ENCODE measurements at regions not wholly inside any gene's neighbourhood (a gene's known extent, or its start where the extent isn't known, plus 50 kb on each side); places are given as distances from the start of the nearest gene placed in this dataset.

DNA sequence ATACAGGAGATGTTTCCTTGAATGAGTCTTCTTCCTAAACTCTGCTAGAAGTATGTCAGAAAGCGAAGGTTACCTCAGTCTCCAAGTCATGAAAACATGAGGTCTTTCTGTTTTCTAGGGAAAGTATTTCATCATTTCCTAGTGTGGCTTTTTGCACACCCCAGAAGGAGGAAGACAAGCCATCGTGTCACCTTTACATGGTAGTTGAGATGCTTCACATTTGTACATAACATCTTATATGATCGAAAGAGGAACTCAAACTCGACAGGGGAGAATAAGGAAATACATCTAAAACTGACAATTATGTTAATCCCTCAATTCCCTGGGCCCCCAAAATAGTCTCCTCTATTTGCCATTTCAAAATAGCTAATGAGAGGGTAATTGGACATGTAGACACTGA lies 214.1 kb upstream of the PLEKHG7 start:
- Histone ChIP-seq H3K9me3 (ENCODE audit: control insufficient read depth in 1 of 2, low read length in 2 of 2) (peaks cover 0 to 3% of the 10 kb centered on the region in 2 donors), H3K27me3 (ENCODE audit: control insufficient read depth in 1 of 2, insufficient read depth in 2 of 2, low read length in 2 of 2) (no peaks in the 10 kb centered on the region), H3K4me1 (ENCODE audit: control insufficient read depth in 1 of 2, insufficient read depth in 2 of 2, low read length in 2 of 2) (no peaks in the 10 kb centered on the region), H3K27ac (ENCODE audit: low read depth, low read length) (no peak overlapping the region), H3K4me3 (ENCODE audit: low read depth in 1 of 2, low read length in 2 of 2) (no peak overlapping the region), H3K9ac (ENCODE audit: low read depth in 1 of 2, low read length in 2 of 2) (no peak overlapping the region), H3K36me3 (ENCODE audit: control insufficient read depth in 1 of 2, insufficient read depth in 2 of 2, low read length in 2 of 2) (no peaks in the 10 kb centered on the region)

DNA sequence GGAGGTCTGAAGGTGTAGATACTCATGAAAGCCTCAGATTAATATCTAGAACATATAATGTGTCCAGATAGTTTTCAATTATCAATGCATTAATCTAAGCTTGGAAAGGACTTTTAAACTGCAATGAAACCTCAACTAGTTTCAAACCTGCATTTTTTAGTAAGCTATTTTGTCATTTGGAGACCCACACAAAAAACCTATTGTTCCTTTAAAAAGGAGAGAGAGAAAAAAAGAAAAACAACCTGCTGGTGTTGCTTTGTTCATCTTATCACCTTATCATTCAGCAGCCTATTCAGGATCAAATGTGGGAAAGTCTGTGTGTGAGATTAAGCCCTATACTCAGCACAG lies 215.7 kb upstream of the PLEKHG7 start:
- no peaks in the 10 kb centered on the region for H3K36me3 ChIP-seq (ENCODE audit: control insufficient read depth in 1 of 2, insufficient read depth in 2 of 2, low read length in 2 of 2)
- H3K27me3 ChIP-seq (ENCODE audit: control insufficient read depth in 1 of 2, insufficient read depth in 2 of 2, low read length in 2 of 2): no peaks in the 10 kb centered on the region
- H3K4me1 ChIP-seq (ENCODE audit: control insufficient read depth in 1 of 2, insufficient read depth in 2 of 2, low read length in 2 of 2): no peaks in the 10 kb centered on the region
- H3K27ac ChIP-seq (ENCODE audit: low read depth, low read length): no peak overlapping the region
- H3K4me3 ChIP-seq (ENCODE audit: low read depth in 1 of 2, low read length in 2 of 2): no peak overlapping the region
- H3K9ac ChIP-seq (ENCODE audit: low read depth in 1 of 2, low read length in 2 of 2): no peak overlapping the region
- H3K9me3 ChIP-seq (ENCODE audit: control insufficient read depth in 1 of 2, low read length in 2 of 2): peaks cover 0 to 3% of the 10 kb centered on the region in 2 donors

DNA sequence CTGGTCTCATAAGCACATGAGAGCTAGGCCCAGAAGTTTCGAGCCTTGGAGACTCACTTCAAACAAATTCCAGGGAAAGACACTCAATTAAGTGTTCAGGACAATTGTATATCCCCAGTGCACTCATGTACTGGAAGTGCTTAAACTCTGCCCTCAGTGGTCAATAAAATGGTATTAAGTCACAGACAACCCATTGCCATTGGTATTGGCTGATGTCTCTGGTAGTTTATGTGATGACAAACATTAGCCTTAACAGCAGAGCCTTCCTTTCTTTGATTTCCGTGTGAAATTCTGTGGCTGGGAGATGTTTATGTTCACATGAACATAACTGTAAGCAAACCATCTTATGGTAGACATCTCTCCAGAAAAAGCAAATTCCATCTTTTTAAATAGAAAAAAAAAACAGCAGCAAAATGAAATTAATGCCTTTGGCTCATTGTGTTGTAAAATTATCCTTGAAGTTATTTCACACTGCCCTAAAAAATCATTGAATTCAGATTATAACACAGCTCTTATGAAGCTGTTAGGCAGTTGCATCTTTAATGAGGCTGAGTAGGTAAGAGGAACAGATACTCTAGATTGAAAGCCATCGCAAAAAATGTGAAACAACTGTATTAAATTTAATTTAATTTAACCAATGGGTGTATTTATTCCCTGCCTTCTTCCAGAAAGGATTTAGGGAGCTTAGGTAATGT lies 216.2 kb upstream of the PLEKHG7 start:
- H3K27ac ChIP-seq (ENCODE audit: low read depth, low read length): no peak overlapping the region
- H3K27me3 ChIP-seq (ENCODE audit: control insufficient read depth in 1 of 2, insufficient read depth in 2 of 2, low read length in 2 of 2): no peaks in the 10 kb centered on the region
- H3K36me3 ChIP-seq (ENCODE audit: control insufficient read depth in 1 of 2, insufficient read depth in 2 of 2, low read length in 2 of 2): no peaks in the 10 kb centered on the region
- H3K4me3 ChIP-seq (ENCODE audit: low read depth in 1 of 2, low read length in 2 of 2): no peak overlapping the region
- no peak overlapping the region for H3K9ac ChIP-seq (ENCODE audit: low read depth in 1 of 2, low read length in 2 of 2)
- no peaks in the 10 kb centered on the region for H3K9me3 ChIP-seq (ENCODE audit: control insufficient read depth in 1 of 2, low read length in 2 of 2)
- no peaks in the 10 kb centered on the region for H3K4me1 ChIP-seq (ENCODE audit: control insufficient read depth in 1 of 2, insufficient read depth in 2 of 2, low read length in 2 of 2)

DNA sequence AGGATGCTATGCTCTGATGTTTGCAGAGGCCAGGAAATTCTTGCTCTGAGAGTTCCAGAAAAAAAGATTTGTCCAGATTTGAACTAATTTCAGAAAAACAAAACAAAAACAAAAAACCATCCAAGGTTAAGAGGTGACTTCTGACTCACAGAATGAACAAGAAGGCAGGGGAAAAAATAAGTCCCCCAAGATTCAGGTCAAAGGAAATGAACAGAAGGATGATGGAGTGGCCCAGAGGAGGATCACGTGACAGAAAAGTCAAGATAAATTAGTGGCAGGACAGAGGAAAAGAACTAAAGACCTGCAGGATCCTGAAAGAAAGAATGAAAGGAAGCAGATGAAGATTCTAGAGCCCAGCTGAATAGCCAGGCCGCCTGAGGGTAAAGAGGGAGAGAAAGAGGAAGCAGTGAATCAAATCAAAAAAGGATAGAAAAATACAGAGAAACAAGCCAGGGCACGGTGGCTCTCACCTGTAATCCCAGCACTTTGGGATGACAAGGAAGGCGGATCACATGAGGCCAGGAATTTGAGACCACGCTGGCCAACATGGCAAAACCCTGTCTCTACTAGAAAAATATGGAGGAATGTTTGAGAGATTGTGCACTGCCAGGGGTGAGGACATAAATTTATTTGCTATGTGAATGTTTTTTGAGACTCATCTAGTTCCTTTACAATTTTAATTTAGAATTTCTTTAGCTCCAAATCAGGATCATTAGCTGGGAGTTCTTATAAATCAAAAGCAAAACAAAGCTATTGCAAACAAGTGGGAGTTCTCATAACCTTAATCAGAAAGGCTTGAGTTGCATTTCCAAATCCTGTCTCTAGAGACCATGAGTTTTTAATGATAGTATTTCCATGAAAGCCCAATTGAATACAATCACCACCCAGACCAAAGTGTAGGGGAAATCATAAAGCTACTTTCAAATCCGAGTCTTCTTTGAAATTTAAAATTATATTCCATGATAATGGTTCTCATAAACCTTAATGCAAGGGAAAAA lies 217.1 kb upstream of the PLEKHG7 start:
- Histone ChIP-seq H3K27ac (ENCODE audit: low read depth, low read length) (no peak overlapping the region), H3K4me1 (ENCODE audit: control insufficient read depth in 1 of 2, insufficient read depth in 2 of 2, low read length in 2 of 2) (no peaks in the 10 kb centered on the region), H3K9ac (ENCODE audit: low read depth in 1 of 2, low read length in 2 of 2) (no peak overlapping the region), H3K4me3 (ENCODE audit: low read depth in 1 of 2, low read length in 2 of 2) (no peak overlapping the region), H3K27me3 (ENCODE audit: control insufficient read depth in 1 of 2, insufficient read depth in 2 of 2, low read length in 2 of 2) (no peaks in the 10 kb centered on the region), H3K36me3 (ENCODE audit: control insufficient read depth in 1 of 2, insufficient read depth in 2 of 2, low read length in 2 of 2) (no peaks in the 10 kb centered on the region), H3K9me3 (ENCODE audit: control insufficient read depth in 1 of 2, low read length in 2 of 2) (no peaks in the 10 kb centered on the region)

DNA sequence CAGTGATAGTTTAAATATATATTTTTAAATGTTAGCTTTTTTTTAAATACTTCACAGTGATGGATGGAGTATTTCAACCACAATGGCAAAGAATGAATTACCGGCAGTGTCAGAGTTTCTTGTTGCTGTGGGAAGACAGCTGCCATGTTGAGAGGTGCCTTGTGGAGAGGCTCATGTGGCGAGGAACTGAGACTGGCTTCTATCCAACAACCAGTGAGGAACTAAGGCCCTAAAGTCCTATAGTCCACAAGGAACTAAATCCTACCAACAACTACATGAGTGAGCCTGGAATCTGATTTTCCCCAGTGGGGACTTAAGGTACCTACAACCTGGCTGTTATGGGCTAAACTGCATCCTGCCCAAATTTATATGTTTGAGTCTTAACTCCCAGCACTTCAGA lies 220.2 kb upstream of the PLEKHG7 start:
- Histone ChIP-seq H3K27ac (ENCODE audit: low read depth, low read length) (no peak overlapping the region), H3K4me3 (ENCODE audit: low read depth in 1 of 2, low read length in 2 of 2) (no peak overlapping the region), H3K4me1 (ENCODE audit: control insufficient read depth in 1 of 2, insufficient read depth in 2 of 2, low read length in 2 of 2) (no peaks in the 10 kb centered on the region), H3K27me3 (ENCODE audit: control insufficient read depth in 1 of 2, insufficient read depth in 2 of 2, low read length in 2 of 2) (no peaks in the 10 kb centered on the region), H3K36me3 (ENCODE audit: control insufficient read depth in 1 of 2, insufficient read depth in 2 of 2, low read length in 2 of 2) (no peaks in the 10 kb centered on the region), H3K9me3 (ENCODE audit: control insufficient read depth in 1 of 2, low read length in 2 of 2) (no peaks in the 10 kb centered on the region), H3K9ac (ENCODE audit: low read depth in 1 of 2, low read length in 2 of 2) (no peak overlapping the region)

DNA sequence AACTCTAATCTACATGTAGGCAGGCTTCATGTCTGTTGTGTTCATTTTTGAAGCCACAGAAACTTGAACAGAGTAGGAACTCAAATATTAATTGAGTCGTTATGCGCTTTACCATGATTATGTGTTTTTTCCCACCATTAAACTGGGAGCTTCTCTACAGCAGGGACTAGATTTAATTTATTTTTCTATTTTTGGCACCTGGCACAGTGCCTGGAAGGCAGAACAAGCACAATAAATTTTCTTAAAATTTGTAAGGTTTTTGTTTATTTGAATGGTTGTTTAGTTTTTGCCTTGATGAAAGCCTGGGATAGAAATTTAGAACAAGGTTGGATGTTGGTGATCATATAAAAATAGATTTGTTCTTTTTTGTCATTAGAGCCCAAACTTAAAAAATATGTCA lies 221.7 kb upstream of the PLEKHG7 start:
- Histone ChIP-seq H3K9ac (ENCODE audit: low read depth in 1 of 2, low read length in 2 of 2) (no peak overlapping the region), H3K4me3 (ENCODE audit: low read depth in 1 of 2, low read length in 2 of 2) (no peak overlapping the region), H3K36me3 (ENCODE audit: control insufficient read depth in 1 of 2, insufficient read depth in 2 of 2, low read length in 2 of 2) (no peaks in the 10 kb centered on the region), H3K27ac (ENCODE audit: low read depth, low read length) (no peak overlapping the region), H3K4me1 (ENCODE audit: control insufficient read depth in 1 of 2, insufficient read depth in 2 of 2, low read length in 2 of 2) (no peaks in the 10 kb centered on the region), H3K27me3 (ENCODE audit: control insufficient read depth in 1 of 2, insufficient read depth in 2 of 2, low read length in 2 of 2) (no peaks in the 10 kb centered on the region), H3K9me3 (ENCODE audit: control insufficient read depth in 1 of 2, low read length in 2 of 2) (no peaks in the 10 kb centered on the region)

DNA sequence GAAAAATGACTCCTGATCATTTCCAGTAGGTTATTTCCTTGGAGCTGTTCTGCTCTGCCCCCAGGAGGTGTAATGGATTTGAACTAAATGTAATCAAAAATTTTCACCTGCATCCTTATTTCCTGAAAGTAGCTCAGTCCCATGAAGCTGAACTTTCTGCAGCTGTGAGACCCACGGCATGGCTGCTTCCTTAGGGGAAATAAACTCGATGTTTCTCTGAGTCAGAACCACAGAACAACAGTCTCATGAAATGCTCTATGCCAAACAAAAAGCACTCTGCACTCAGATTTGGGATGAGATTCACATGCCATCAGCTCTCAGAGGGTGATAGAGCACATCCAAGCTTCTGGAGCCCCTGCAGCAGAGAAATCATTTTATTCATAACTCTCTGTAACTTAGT lies 224.1 kb upstream of the PLEKHG7 start:
- Histone ChIP-seq H3K9ac (ENCODE audit: low read depth in 1 of 2, low read length in 2 of 2) (no peak overlapping the region), H3K27ac (ENCODE audit: low read depth, low read length) (no peak overlapping the region), H3K9me3 (ENCODE audit: control insufficient read depth in 1 of 2, low read length in 2 of 2) (no peaks in the 10 kb centered on the region), H3K27me3 (ENCODE audit: control insufficient read depth in 1 of 2, insufficient read depth in 2 of 2, low read length in 2 of 2) (no peaks in the 10 kb centered on the region), H3K4me1 (ENCODE audit: control insufficient read depth in 1 of 2, insufficient read depth in 2 of 2, low read length in 2 of 2) (no peaks in the 10 kb centered on the region), H3K4me3 (ENCODE audit: low read depth in 1 of 2, low read length in 2 of 2) (no peak overlapping the region), H3K36me3 (ENCODE audit: control insufficient read depth in 1 of 2, insufficient read depth in 2 of 2, low read length in 2 of 2) (peaks cover 0 to 2% of the 10 kb centered on the region in 2 donors)

DNA sequence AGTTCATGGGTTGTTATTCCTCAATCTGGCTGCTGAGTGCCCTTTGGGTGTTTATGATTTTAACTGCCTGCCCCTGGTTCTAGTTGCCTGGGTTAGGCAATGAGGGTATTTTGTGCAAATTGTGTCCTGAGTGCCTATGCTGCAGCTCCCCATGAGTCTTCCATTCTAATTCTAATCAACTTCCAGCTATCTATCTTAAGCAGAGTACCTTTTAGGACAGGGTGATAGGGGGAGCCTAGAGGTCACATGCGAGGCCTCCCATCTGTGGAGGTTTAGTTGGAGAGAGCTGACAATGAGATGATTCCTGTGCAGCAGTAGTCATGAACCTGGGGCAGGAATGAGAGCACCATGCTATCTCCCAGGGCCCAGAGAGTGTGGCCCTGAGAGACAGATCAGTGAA lies 225.9 kb upstream of the PLEKHG7 start:
- H3K4me1 ChIP-seq (ENCODE audit: control insufficient read depth in 1 of 2, insufficient read depth in 2 of 2, low read length in 2 of 2): peaks cover 3 to 10% of the 10 kb centered on the region in 2 donors
- H3K9ac ChIP-seq (ENCODE audit: low read depth in 1 of 2, low read length in 2 of 2): no peak overlapping the region
- H3K36me3 ChIP-seq (ENCODE audit: control insufficient read depth in 1 of 2, insufficient read depth in 2 of 2, low read length in 2 of 2): peaks cover 0 to 2% of the 10 kb centered on the region in 2 donors
- no peak overlapping the region for H3K27ac ChIP-seq (ENCODE audit: low read depth, low read length)
- H3K9me3 ChIP-seq (ENCODE audit: control insufficient read depth in 1 of 2, low read length in 2 of 2): no peaks in the 10 kb centered on the region
- no peaks in the 10 kb centered on the region for H3K27me3 ChIP-seq (ENCODE audit: control insufficient read depth in 1 of 2, insufficient read depth in 2 of 2, low read length in 2 of 2)
- no peak overlapping the region for H3K4me3 ChIP-seq (ENCODE audit: low read depth in 1 of 2, low read length in 2 of 2)

DNA sequence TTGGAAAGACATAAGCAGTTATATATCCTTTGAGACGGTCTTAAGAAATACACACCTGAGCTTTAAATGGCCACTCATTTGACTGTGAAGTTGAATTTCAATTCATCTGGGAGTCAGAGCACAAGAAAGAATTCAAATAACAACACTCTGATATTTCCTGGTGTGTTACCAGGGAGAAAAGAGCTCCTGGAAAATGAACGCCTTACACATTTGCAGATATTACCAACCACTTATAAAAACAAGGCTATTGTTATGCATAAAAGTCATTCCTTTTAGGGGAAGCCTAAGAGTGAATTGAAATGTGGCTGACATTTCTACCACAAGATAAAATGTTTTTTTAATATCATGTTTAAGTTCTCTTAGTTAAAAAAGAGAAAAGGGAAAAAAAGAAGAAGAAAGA lies 229.2 kb upstream of the PLEKHG7 start:
- Histone ChIP-seq H3K9me3 (ENCODE audit: control insufficient read depth in 1 of 2, low read length in 2 of 2) (no peaks in the 10 kb centered on the region), H3K27ac (ENCODE audit: low read depth, low read length) (no peak overlapping the region), H3K36me3 (ENCODE audit: control insufficient read depth in 1 of 2, insufficient read depth in 2 of 2, low read length in 2 of 2) (peaks cover 0 to 2% of the 10 kb centered on the region in 2 donors), H3K9ac (ENCODE audit: low read depth in 1 of 2, low read length in 2 of 2) (no peak overlapping the region), H3K27me3 (ENCODE audit: control insufficient read depth in 1 of 2, insufficient read depth in 2 of 2, low read length in 2 of 2) (no peaks in the 10 kb centered on the region), H3K4me1 (ENCODE audit: control insufficient read depth in 1 of 2, insufficient read depth in 2 of 2, low read length in 2 of 2) (peaks cover 5 to 20% of the 10 kb centered on the region in 2 donors), H3K4me3 (ENCODE audit: low read depth in 1 of 2, low read length in 2 of 2) (no peak overlapping the region)

DNA sequence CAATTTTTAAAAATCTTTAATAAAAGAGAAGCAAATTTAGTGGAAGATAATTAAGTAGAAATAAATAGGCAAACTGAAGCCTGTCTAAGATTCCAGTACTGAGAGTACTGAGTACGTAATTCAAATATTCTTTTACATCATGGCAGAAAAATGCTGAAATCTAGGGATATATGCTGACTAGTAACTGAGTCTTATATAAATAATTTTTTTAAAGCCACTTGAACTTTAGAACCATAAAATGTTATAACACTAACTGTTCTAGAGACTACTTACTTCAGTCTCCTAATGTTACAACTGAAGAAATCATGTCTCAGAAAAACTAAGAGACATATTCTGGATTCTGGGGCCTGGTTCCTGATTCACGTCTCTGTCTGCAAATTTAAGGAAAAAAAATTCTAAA lies 230.6 kb upstream of the PLEKHG7 start:
- Histone ChIP-seq H3K36me3 (ENCODE audit: control insufficient read depth in 1 of 2, insufficient read depth in 2 of 2, low read length in 2 of 2) (peaks cover 0 to 2% of the 10 kb centered on the region in 2 donors), H3K27me3 (ENCODE audit: control insufficient read depth in 1 of 2, insufficient read depth in 2 of 2, low read length in 2 of 2) (no peaks in the 10 kb centered on the region), H3K4me3 (ENCODE audit: low read depth in 1 of 2, low read length in 2 of 2) (no peak overlapping the region), H3K9ac (ENCODE audit: low read depth in 1 of 2, low read length in 2 of 2) (no peak overlapping the region), H3K4me1 (ENCODE audit: control insufficient read depth in 1 of 2, insufficient read depth in 2 of 2, low read length in 2 of 2) (peaks cover 7 to 32% of the 10 kb centered on the region in 2 donors), H3K27ac (ENCODE audit: low read depth, low read length) (no peak overlapping the region), H3K9me3 (ENCODE audit: control insufficient read depth in 1 of 2, low read length in 2 of 2) (no peaks in the 10 kb centered on the region)

Data from duodenal mucosa (tissue), 2 donors.